ENCODE measurements at regions not wholly inside any gene's neighbourhood (a gene's known extent, or its start where the extent isn't known, plus 50 kb on each side); places are given as distances from the start of the nearest gene placed in this dataset.

DNA sequence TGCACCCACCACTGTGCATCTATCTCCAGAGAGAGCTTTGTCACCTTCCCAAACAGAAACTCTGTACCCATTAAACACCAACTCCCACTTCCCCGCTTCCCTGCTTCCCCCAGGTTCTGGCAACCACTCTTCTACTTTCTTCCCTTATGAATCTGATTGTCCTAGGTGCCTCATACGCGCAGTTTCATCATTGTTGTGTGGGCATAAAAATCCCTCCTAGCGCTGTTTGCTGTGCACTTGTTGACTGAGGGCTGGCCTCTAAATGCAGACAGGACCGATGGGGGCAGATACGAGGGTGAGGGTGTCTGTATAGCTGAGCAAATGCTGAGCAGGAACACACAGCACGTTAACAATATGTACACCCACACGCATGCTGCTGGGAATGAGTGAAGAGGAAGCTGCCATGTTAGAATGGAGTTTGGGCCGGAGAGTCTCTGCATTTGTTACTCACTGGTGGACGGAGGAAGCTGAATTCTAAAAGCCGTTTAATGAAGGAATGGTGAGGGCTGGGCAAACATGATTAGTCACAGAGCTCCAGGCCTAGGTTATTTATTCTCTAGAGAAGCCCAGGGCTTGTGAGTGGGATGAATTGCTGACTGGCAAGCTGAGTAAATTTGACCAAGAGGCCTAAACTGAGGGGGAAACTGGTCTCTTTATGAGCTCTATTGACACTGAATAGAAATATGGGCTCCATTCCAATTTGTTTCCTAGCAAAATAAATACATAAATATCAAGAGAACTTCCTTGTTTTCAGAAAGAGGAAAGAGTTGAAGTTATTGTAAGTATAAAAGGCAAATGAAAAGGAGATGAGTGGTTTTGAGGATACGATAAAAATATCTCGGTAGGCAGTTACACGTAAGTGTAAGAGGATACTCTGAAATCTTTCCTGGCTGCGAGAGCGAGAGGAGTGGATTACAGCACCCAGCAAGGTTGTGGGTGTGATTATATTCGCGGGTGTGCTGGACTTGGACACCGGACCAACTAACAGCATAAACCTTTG lies 95.9 kb upstream of the RPS6KA3 start:
- no peaks in the 10 kb centered on the region for H3K9me3 ChIP-seq
- peak overlapping the region in 3 of 4 donors; percentile 31 to 53 (median 35) for H3K27ac ChIP-seq
- no peaks in the 10 kb centered on the region for H3K36me3 ChIP-seq
- no peak overlapping the region for H3K4me3 ChIP-seq
- H3K4me1 ChIP-seq = peaks cover 0 to 3% (median 0%) of the 10 kb centered on the region in 3 donors
- TF ChIP-seq POLR2AphosphoS5 (IDR thresholded peaks at IDR 0.05) = no peak
- no peak for TF ChIP-seq EP300 (IDR thresholded peaks at IDR 0.05)
- no peak for TF ChIP-seq POLR2A (IDR thresholded peaks at IDR 0.05)
- no peak for TF ChIP-seq CTCF (IDR thresholded peaks at IDR 0.05)
- WGBS, 2 donors (ENCODE audit: low coverage in 1 of 2) = 30 to 46% methylated on average over 5 to 12 of the region's 19 CpGs
- no peaks in the 10 kb centered on the region for H3K27me3 ChIP-seq
- ATAC-seq = peak; percentile 39

DNA sequence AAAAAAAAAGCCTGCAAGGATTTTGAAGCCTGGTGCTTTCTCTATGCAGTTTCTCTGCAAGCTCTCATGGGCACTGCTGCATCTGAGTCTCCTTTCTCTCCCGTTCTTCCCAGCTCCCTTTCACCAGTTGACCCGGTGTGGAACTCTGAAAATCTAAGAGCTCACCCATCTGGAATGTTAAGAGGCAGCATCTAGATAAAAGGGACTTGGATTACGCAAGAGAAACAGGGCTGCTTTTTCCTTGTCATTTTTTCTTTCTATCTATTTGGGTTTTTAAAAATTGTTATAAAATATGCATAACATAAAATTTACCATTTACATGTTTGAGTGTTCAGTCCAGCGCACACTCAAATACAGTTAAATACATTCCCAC lies 95.2 kb upstream of the RPS6KA3 start:
- H3K36me3 ChIP-seq = no peaks in the 10 kb centered on the region
- ATAC-seq = no peak
- no peaks in the 10 kb centered on the region for H3K27me3 ChIP-seq
- H3K4me3 ChIP-seq = no peak overlapping the region
- no peaks in the 10 kb centered on the region for H3K9me3 ChIP-seq
- peak overlapping the region in 1 of 4 donors; percentile 31 for H3K27ac ChIP-seq
- peaks cover 0 to 3% (median 0%) of the 10 kb centered on the region in 3 donors for H3K4me1 ChIP-seq
- WGBS, 2 donors (ENCODE audit: low coverage in 1 of 2) = 37 to 45% methylated on average over 4 of the region's 4 CpGs
- TF ChIP-seq CTCF (IDR thresholded peaks at IDR 0.05) = no peak
- TF ChIP-seq POLR2AphosphoS5 (IDR thresholded peaks at IDR 0.05) = no peak
- TF ChIP-seq POLR2A (IDR thresholded peaks at IDR 0.05) = no peak
- no peak for TF ChIP-seq EP300 (IDR thresholded peaks at IDR 0.05)

DNA sequence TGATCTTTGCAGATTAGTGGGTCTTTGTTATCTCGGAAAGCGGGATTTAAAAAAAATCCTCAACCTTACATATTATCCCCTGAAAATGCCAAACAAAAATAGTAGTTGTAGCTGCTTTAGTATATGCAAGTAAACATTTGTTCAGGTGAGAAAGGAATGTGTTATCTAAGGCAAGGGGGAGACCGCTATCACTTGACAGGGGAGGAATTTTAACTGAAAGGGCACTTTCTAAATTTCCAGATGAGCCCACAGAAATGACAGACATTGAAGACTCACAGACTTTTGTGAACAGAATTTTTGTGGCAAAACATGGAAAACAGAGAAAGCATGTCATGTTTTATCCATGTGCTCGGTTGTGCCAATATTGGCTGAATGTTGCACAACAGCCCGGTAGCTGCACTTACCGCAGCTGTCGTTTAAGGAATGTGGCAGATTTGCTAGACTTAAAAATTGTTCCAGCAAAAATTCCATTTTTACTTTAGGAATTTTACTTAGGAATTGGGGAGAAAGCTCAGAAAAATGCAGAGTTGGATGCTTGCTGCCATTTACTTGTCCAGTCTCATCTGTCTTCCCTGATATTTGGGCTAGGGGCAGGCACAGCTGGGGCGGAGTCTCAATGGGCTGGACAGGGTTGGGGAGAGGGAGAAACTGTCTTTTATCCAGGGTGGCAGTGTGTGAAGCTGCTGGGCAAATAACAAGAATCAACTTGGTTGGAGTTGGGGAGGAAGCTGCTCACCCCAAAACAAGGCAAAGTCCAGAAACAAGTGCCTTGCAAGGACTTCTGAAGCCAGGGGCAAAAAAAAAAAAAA lies 94.6 kb upstream of the RPS6KA3 start:
- 72 to 76% methylated on average over 7 of the region's 8 CpGs for WGBS, 2 donors (ENCODE audit: low coverage in 1 of 2)
- peak; percentile 25 for ATAC-seq
- no peak overlapping the region for H3K4me3 ChIP-seq

DNA sequence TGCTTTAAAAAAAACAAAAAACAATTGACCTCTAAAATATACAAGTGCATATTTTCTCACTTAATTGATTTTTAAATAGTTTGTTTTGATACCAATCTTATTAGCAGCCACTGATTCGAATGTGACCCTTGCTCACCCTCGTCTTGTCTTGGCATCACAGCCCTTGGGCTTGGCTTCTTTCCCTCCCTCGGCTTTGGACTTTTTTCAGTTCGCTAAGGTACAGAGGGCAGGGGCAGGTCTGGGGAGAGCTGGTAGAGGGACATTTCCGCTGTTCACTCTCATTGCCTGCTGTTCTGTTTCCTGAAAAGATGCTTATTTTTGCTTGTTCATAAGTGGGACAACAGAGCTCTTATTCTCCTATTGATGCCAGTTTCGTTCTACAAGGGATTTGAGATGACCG lies 88.5 kb upstream of the RPS6KA3 start:
- Histone ChIP-seq H3K27ac (no peak overlapping the region), H3K27me3 (no peaks in the 10 kb centered on the region), H3K4me3 (no peak overlapping the region), H3K9me3 (no peaks in the 10 kb centered on the region), H3K36me3 (no peaks in the 10 kb centered on the region), H3K4me1 (no peaks in the 10 kb centered on the region)
- ATAC-seq = no peak
- WGBS, 2 donors (ENCODE audit: low coverage in 1 of 2) = 63 to 77% methylated on average over 2 to 5 of the region's 7 CpGs
- no peak for TF ChIP-seq CTCF (IDR thresholded peaks at IDR 0.05)
- TF ChIP-seq POLR2AphosphoS5 (IDR thresholded peaks at IDR 0.05) = no peak
- TF ChIP-seq EP300 (IDR thresholded peaks at IDR 0.05) = no peak
- TF ChIP-seq POLR2A (IDR thresholded peaks at IDR 0.05) = no peak

More for the DNA sequence above, 94.6 kb upstream of the RPS6KA3 start:
- no peak overlapping the region for H3K27ac ChIP-seq
- no peaks in the 10 kb centered on the region for H3K27me3 ChIP-seq
- peaks cover 0 to 3% (median 0%) of the 10 kb centered on the region in 3 donors for H3K4me1 ChIP-seq
- no peaks in the 10 kb centered on the region for H3K9me3 ChIP-seq
- TF ChIP-seq POLR2A (IDR thresholded peaks at IDR 0.05) (no peak), CTCF (IDR thresholded peaks at IDR 0.05) (no peak), EP300 (IDR thresholded peaks at IDR 0.05) (no peak)
- H3K36me3 ChIP-seq = no peaks in the 10 kb centered on the region

All from gastroesophageal sphincter (tissue), 4 donors.